Fibroblast of lung (primary cell): ENCODE measurements at regions not wholly inside any gene's neighbourhood (a gene's known extent, or its start where the extent isn't known, plus 50 kb on each side); places are given as distances from the start of the nearest gene placed in this dataset.

Experiments
- DNase-seq, 2 donors: peaks; one replicate each; pipeline versions ENCODE4 v3.0.0 to v3.0.0-alpha.2; 2010; ENCODE audit warnings: low read depth in 2 of 2
- H2AFZ ChIP-seq: 2 replicates; pipeline ENCODE4 v1.5.1; 2012; ENCODE audit warnings: low read length, control low read depth, inconsistent platforms
- H3K27ac ChIP-seq: 2 replicates; pipeline ENCODE4 v1.5.1; 2011; ENCODE audit warnings: low read length, control low read depth; ENCODE audit not compliant: insufficient read depth
- H3K27me3 ChIP-seq: 2 replicates; pipeline ENCODE4 v1.5.1; 2011; ENCODE audit warnings: mild to moderate bottlenecking, low read length; ENCODE audit not compliant: control insufficient read depth, insufficient read depth
- H3K36me3 ChIP-seq: 2 replicates; pipeline ENCODE4 v1.5.1; 2011; ENCODE audit warnings: low read length; ENCODE audit not compliant: control insufficient read depth, insufficient read depth
- H3K4me1 ChIP-seq: 2 replicates; pipeline ENCODE4 v1.5.1; 2011; ENCODE audit warnings: low read length; ENCODE audit not compliant: control insufficient read depth, insufficient read depth; ENCODE audit errors: extremely low read depth
- H3K4me2 ChIP-seq: 2 replicates; pipeline ENCODE4 v1.5.1; 2011; ENCODE audit warnings: low read length, control low read depth; ENCODE audit not compliant: insufficient read depth; ENCODE audit errors: extremely low read depth
- H3K4me3 ChIP-seq, 4 experiments: fragments of 200-600 bp in 1 of 4; sonication (generic) in 1 of 4; replicated peaks in 1 of 4; 2 replicates each; pipeline ENCODE4 v1.5.1; 2011 to 2016; ENCODE audit warnings: low read length in 4 of 4, low read depth in 3 of 4, mild to moderate bottlenecking in 3 of 4, control low read depth in 2 of 4, inconsistent platforms in 1 of 4, mixed read lengths in 1 of 4; ENCODE audit not compliant: insufficient read depth in 1 of 4; ENCODE audit errors: control extremely low read depth in 1 of 4
- H3K79me2 ChIP-seq: 2 replicates; pipeline ENCODE4 v1.5.1; 2012; ENCODE audit warnings: mild to moderate bottlenecking, low read length, inconsistent platforms; ENCODE audit not compliant: control insufficient read depth, insufficient read depth
- H3K9ac ChIP-seq: 2 replicates; pipeline ENCODE4 v1.5.1; 2011; ENCODE audit warnings: mild to moderate bottlenecking, low read length, control low read depth; ENCODE audit not compliant: insufficient read depth
- H3K9me3 ChIP-seq: 2 replicates; pipeline ENCODE4 v1.5.1; 2012; ENCODE audit warnings: low read depth, low read length; ENCODE audit not compliant: control insufficient read depth, insufficient read depth
- H4K20me1 ChIP-seq: 2 replicates; pipeline ENCODE4 v1.5.1; 2011; ENCODE audit warnings: low read length; ENCODE audit not compliant: control insufficient read depth, insufficient read depth; ENCODE audit errors: extremely low read depth
- EZH2 ChIP-seq: IDR thresholded peaks from 2 replicates; pipeline ENCODE4 v1.5.1; 2012; ENCODE audit warnings: low read length, control low read depth, mild to moderate bottlenecking; ENCODE audit errors: missing control alignments
- TF ChIP-seq, protein P1 (sequence below), 2 donors: IDR thresholded peaks in 1 of 2; conservative IDR thresholded peaks in 1 of 2; 1 replicate in 1 of 2; 2 replicates in 1 of 2; pipeline ENCODE4 v1.5.1; 2011 to 2012; ENCODE audit warnings: low read length in 2 of 2, control low read depth in 1 of 2, inconsistent platforms in 1 of 2, low read depth in 1 of 2, mild to moderate bottlenecking in 1 of 2

- Histone ChIP-seq H3K9ac (no peak overlapping the region), H2AFZ (no peak overlapping the region), H3K4me1 (peaks cover 2% of the 10 kb centered on the region), H4K20me1 (no peaks in the 10 kb centered on the region), H3K36me3 (no peaks in the 10 kb centered on the region), H3K27ac (no peak overlapping the region), H3K9me3 (no peaks in the 10 kb centered on the region), H3K4me3 (peak overlapping the region in 3 of 4 experiments; percentile 16 to 70 (median 29)), H3K27me3 (peaks cover 2% of the 10 kb centered on the region), H3K4me2 (peak overlapping the region; percentile 44), H3K79me2 (no peaks in the 10 kb centered on the region)
- DNase-seq: peak; percentile 77 to 91
- TF ChIP-seq, protein P1, sequence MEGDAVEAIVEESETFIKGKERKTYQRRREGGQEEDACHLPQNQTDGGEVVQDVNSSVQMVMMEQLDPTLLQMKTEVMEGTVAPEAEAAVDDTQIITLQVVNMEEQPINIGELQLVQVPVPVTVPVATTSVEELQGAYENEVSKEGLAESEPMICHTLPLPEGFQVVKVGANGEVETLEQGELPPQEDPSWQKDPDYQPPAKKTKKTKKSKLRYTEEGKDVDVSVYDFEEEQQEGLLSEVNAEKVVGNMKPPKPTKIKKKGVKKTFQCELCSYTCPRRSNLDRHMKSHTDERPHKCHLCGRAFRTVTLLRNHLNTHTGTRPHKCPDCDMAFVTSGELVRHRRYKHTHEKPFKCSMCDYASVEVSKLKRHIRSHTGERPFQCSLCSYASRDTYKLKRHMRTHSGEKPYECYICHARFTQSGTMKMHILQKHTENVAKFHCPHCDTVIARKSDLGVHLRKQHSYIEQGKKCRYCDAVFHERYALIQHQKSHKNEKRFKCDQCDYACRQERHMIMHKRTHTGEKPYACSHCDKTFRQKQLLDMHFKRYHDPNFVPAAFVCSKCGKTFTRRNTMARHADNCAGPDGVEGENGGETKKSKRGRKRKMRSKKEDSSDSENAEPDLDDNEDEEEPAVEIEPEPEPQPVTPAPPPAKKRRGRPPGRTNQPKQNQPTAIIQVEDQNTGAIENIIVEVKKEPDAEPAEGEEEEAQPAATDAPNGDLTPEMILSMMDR (conservative IDR thresholded peaks at IDR 0.05 in 1 of 2, IDR thresholded peaks at IDR 0.05 in 1 of 2; ENCODE audit: low read depth in 1 of 2, low read length in 2 of 2): peak; percentile 51 to 57
- no peak for TF ChIP-seq EZH2
These were observed 160.7 kb upstream of the DAPK1 start for GRCh38 chr9:87336914-87337333.

- peak overlapping the region; percentile 44 for H3K4me2 ChIP-seq
- no peak overlapping the region for H2AFZ ChIP-seq
- TF ChIP-seq EZH2: no peak
- peak; percentile 57 to 65 for DNase-seq
- no peak overlapping the region for H3K9ac ChIP-seq
- H3K4me1 ChIP-seq: peaks cover 2% of the 10 kb centered on the region
- H3K9me3 ChIP-seq: no peaks in the 10 kb centered on the region
- no peaks in the 10 kb centered on the region for H3K79me2 ChIP-seq
- H4K20me1 ChIP-seq: no peaks in the 10 kb centered on the region
- H3K36me3 ChIP-seq: no peaks in the 10 kb centered on the region
- H3K4me3 ChIP-seq: peak overlapping the region in 3 of 4 experiments; percentile 16 to 70 (median 29)
- no peak overlapping the region for H3K27ac ChIP-seq
- H3K27me3 ChIP-seq: peaks cover 2% of the 10 kb centered on the region
These were observed 160.2 kb upstream of the DAPK1 start for GRCh38 chr9:87337335-87338087.

- Histone ChIP-seq H2AFZ (no peak overlapping the region), H4K20me1 (no peaks in the 10 kb centered on the region), H3K36me3 (no peaks in the 10 kb centered on the region), H3K4me2 (no peak overlapping the region), H3K4me1 (peaks cover 2% of the 10 kb centered on the region), H3K9me3 (no peaks in the 10 kb centered on the region), H3K27ac (no peak overlapping the region), H3K27me3 (peaks cover 2% of the 10 kb centered on the region), H3K4me3 (no peak overlapping the region), H3K79me2 (no peaks in the 10 kb centered on the region), H3K9ac (no peak overlapping the region)
- TF ChIP-seq, protein P1 (conservative IDR thresholded peaks at IDR 0.05 in 1 of 2, IDR thresholded peaks at IDR 0.05 in 1 of 2; ENCODE audit: low read depth in 1 of 2, low read length in 2 of 2): no peak
- TF ChIP-seq EZH2: no peak
- no peak for DNase-seq
These were observed 159.3 kb upstream of the DAPK1 start for GRCh38 chr9:87338088-87338989.
